Upper lobe of left lung (tissue), 6 donors: ENCODE measurements at regions not wholly inside any gene's neighbourhood (a gene's known extent, or its start where the extent isn't known, plus 50 kb on each side); places are given as distances from the start of the nearest gene placed in this dataset.

Experiments used
- ATAC-seq, 2 donors: fragments of 200-7000 bp; cut with Tn5 transposase; one replicate each; pipeline ENCODE4 v1.9.1; 2022; ENCODE audit warnings: mild to moderate bottlenecking in 2 of 2, moderate library complexity in 2 of 2; ENCODE audit not compliant: low FRiP score in 2 of 2
- DNase-seq, 2 donors: peaks; one replicate each; pipeline ENCODE4 v3.0.0-alpha.2; 2019 to 2020
- H3K27ac ChIP-seq, 4 donors: fragments of 200-600 bp; sonication (generic); one replicate each; pipeline ENCODE4 v1.5.1; 2016 to 2019
- H3K27me3 ChIP-seq, 4 donors: fragments of 200-600 bp; sonication (generic); one replicate each; pipeline ENCODE4 v1.5.1; 2017 to 2019
- H3K36me3 ChIP-seq, 4 donors: fragments of 200-600 bp; sonication (generic); one replicate each; pipeline ENCODE4 v1.5.1; 2016 to 2019
- H3K4me1 ChIP-seq, 4 donors: fragments of 200-600 bp; sonication (generic); one replicate each; pipeline ENCODE4 v1.5.1; 2018 to 2019
- H3K4me3 ChIP-seq, 4 donors: fragments of 200-600 bp; sonication (generic); one replicate each; pipeline ENCODE4 v1.5.1; 2017 to 2019; ENCODE audit warnings: mild to moderate bottlenecking in 2 of 4, moderate library complexity in 1 of 4
- H3K9me3 ChIP-seq, 4 donors: fragments of 200-600 bp; sonication (generic); one replicate each; pipeline ENCODE4 v1.5.1; 2018 to 2019
- CTCF ChIP-seq, 6 experiments: fragments of 450-650 bp in 4 of 6; fragments of 200-600 bp in 2 of 6; sonication (generic) in 2 of 6; IDR thresholded peaks; one replicate each; pipeline ENCODE4 v1.5.1; 2016 to 2019; ENCODE audit warnings: antibody characterized with exemption in 6 of 6
- EP300 ChIP-seq, 4 donors: sonication (generic); formaldehyde crosslinking; IDR thresholded peaks; one replicate each; pipeline ENCODE4 v1.5.1; 2017; ENCODE audit warnings: antibody characterized with exemption in 4 of 4, control low read depth in 2 of 4
- POLR2A ChIP-seq, 4 donors: fragments of 450-650 bp; IDR thresholded peaks; one replicate each; pipeline ENCODE4 v1.5.1; 2016 to 2017; ENCODE audit warnings: antibody characterized with exemption in 4 of 4, mild to moderate bottlenecking in 2 of 4
- POLR2AphosphoS5 ChIP-seq, 2 donors: sonication (generic); formaldehyde crosslinking; IDR thresholded peaks; one replicate each; pipeline ENCODE4 v1.5.1; 2017; ENCODE audit warnings: antibody characterized with exemption in 2 of 2
- WGBS, 2 donors: methylation state at CpG; one replicate each; pipeline ENCODE4 v1.1.5; 2017 to 2018; 5-methylcytosine and 5-hydroxymethylcytosine counted together
- donor health status: DM: no; HTN: no; CAD: no; lungs with moderate emphysema.
- donor health status: DM: no; HTN: yes; CAD: no; lungs with severe emphysema.

DNA sequence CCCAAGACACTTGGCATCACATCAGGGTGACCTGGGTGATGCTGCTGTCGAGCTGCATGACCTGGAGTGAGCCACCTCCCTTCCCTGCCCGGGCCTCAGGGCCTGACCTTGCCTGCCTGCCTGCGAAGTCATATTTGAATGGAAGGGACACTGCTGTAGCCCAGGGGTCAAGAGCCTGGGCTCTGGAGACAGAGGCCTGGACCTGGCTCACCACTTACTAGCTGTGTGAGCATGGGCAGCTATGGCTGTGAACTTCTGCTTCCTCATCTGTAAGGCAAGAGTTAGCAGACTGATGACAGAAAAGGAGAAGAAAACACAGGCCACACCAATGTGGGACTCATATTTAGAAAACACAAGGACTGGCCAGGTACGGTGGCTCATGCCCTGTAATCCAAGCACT is 118.7 kb downstream of the ZFP36L2 start:
- no peak overlapping the region for H3K4me3 ChIP-seq
- H3K27me3 ChIP-seq, result no peaks in the 10 kb centered on the region
- ATAC-seq (peak; percentile 2 to 60), DNase-seq (peak in 1 of 2 donors; percentile 63)
- no peaks in the 10 kb centered on the region for H3K36me3 ChIP-seq
- H3K9me3 ChIP-seq, result no peaks in the 10 kb centered on the region
- H3K4me1 ChIP-seq, result peaks cover 45 to 52% (median 49%) of the 10 kb centered on the region in 4 donors
- H3K27ac ChIP-seq, result peak overlapping the region; percentile 81 to 89 (median 86)
- TF ChIP-seq CTCF (IDR thresholded peaks at IDR 0.05), result no peak
- TF ChIP-seq POLR2AphosphoS5 (IDR thresholded peaks at IDR 0.05), result peak in 1 of 2 donors; percentile 42
- WGBS, 2 donors, result 61 to 77% methylated on average over 4 of the region's 4 CpGs

- Histone ChIP-seq H3K27me3 (no peaks in the 10 kb centered on the region), H3K4me3 (no peak overlapping the region), H3K27ac (peak overlapping the region; percentile 81 to 89 (median 86)), H3K36me3 (no peaks in the 10 kb centered on the region), H3K4me1 (peaks cover 48 to 55% (median 52%) of the 10 kb centered on the region in 4 donors), H3K9me3 (no peaks in the 10 kb centered on the region)
- TF ChIP-seq CTCF (IDR thresholded peaks at IDR 0.05) (no peak), POLR2A (IDR thresholded peaks at IDR 0.05) (peak in 1 of 4 donors; percentile 16)
- ATAC-seq (peak in 1 of 2 donors; percentile 59), DNase-seq (peak in 1 of 2 donors; percentile 49)
- WGBS, 2 donors, result 63 to 65% methylated on average over 10 of the region's 10 CpGs
Measured at GRCh38 chr2:43106559-43107527, 119.6 kb downstream of the ZFP36L2 start.

GRCh38 chr2:43105586-43106558 is 120.5 kb downstream of the ZFP36L2 start:
- DNase-seq, result peak in 1 of 2 donors; percentile 73
- TF ChIP-seq CTCF (IDR thresholded peaks at IDR 0.05) (peak; percentile 1 to 49 (median 45)), POLR2AphosphoS5 (IDR thresholded peaks at IDR 0.05) (peak; percentile 59 to 77), POLR2A (IDR thresholded peaks at IDR 0.05) (peak in 1 of 4 donors; percentile 55), EP300 (IDR thresholded peaks at IDR 0.05) (peak in 2 of 4 donors; percentile 59)
- Histone ChIP-seq H3K36me3 (no peaks in the 10 kb centered on the region), H3K27ac (peak overlapping the region; percentile 81 to 89 (median 86)), H3K4me1 (peaks cover 53 to 63% (median 61%) of the 10 kb centered on the region in 4 donors), H3K27me3 (no peaks in the 10 kb centered on the region), H3K9me3 (no peaks in the 10 kb centered on the region), H3K4me3 (no peak overlapping the region)
- ATAC-seq, result peak; percentile 71 to 78
- 51 to 52% methylated on average over 4 of the region's 4 CpGs for WGBS, 2 donors

DNA sequence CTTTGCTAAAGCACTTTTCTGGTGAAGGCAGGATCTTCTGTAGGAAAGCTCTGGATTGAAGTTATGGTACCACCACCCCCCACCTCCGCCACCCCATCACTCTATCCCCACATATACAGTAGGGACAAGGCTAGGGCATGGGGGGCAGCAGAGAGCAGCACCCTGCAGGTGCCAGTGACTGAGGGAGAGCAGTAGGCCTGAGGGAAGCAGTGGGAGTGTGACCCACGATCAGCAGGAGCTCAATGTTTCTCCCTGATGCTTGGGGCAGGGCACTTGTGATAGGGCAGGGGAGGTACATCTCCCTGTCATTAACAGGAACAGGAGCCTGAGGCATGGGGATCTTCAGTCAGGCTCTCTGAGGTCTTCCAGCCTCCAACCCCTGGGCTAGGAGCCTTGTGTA is 121.6 kb downstream of the ZFP36L2 start:
- Histone ChIP-seq H3K4me3 (no peak overlapping the region), H3K27me3 (no peaks in the 10 kb centered on the region), H3K9me3 (no peaks in the 10 kb centered on the region), H3K4me1 (peaks cover 53 to 68% (median 60%) of the 10 kb centered on the region in 4 donors), H3K27ac (peak overlapping the region; percentile 81 to 89 (median 86)), H3K36me3 (no peaks in the 10 kb centered on the region)
- DNase-seq (no peak), ATAC-seq (no peak)
- WGBS, 2 donors, result 89 to 92% methylated on average over 2 of the region's 2 CpGs
- TF ChIP-seq POLR2AphosphoS5 (IDR thresholded peaks at IDR 0.05), result no peak

DNA sequence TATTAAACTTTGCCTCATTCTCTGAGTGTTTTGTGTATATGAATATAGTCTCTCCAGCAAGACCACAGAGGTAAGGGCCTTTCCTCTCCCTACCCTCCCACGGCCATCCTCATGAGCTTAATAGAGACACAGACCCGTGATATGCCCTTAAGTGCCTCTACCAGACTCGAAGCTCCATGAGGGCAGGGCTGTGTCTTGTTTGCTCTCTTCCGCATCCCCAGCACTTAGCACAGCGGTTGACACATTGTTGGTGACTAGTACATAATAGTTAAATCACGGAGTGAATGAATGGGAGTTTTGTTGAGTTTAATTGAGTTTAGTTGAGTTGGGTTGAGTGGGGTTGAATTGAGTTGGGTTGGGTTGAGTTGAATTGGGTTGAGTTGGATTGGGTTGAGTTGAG is 122.3 kb downstream of the ZFP36L2 start:
- DNase-seq (no peak), ATAC-seq (no peak)
- Histone ChIP-seq H3K4me1 (peaks cover 46 to 63% (median 56%) of the 10 kb centered on the region in 4 donors), H3K4me3 (no peak overlapping the region), H3K27ac (peak overlapping the region; percentile 81 to 89 (median 86)), H3K27me3 (no peaks in the 10 kb centered on the region), H3K9me3 (no peaks in the 10 kb centered on the region), H3K36me3 (no peaks in the 10 kb centered on the region)
- WGBS, 2 donors, result 96 to 98% methylated on average over 6 of the region's 6 CpGs
- TF ChIP-seq POLR2AphosphoS5 (IDR thresholded peaks at IDR 0.05), result no peak
- no peak for TF ChIP-seq EP300 (IDR thresholded peaks at IDR 0.05)
- no peak for TF ChIP-seq CTCF (IDR thresholded peaks at IDR 0.05)
- no peak for TF ChIP-seq POLR2A (IDR thresholded peaks at IDR 0.05)
